SU-DHL-6 (cell line): ENCODE measurements at regions not wholly inside any gene's neighbourhood (a gene's known extent, or its start where the extent isn't known, plus 50 kb on each side); places are given as distances from the start of the nearest gene placed in this dataset.

ENCODE experiments used
- H2AFZ ChIP-seq: fragments of 200-600 bp; sonication (generic); 2 replicates; pipeline ENCODE4 v1.6.1; 2014; ENCODE audit warnings: low read depth, mild to moderate bottlenecking, moderate library complexity, mixed read lengths, antibody characterized with exemption, low read length; ENCODE audit not compliant: severe bottlenecking
- H3F3A ChIP-seq: fragments of 200-600 bp; shearing (Covaris generic); 2 replicates; pipeline ENCODE4 v1.6.0; 2016; ENCODE audit warnings: antibody characterized with exemption, mild to moderate bottlenecking; ENCODE audit not compliant: insufficient read depth
- H3K27ac ChIP-seq: fragments of 200-600 bp; sonication (generic); 2 replicates; pipeline ENCODE4 v1.5.1; 2016; ENCODE audit warnings: low read depth, mild to moderate bottlenecking, low read length, moderate library complexity, mixed read lengths
- H3K27me3 ChIP-seq: fragments of 200-600 bp; sonication (generic), shearing (Covaris generic); 2 replicates; pipeline ENCODE4 v1.6.0; 2014; ENCODE audit warnings: mild to moderate bottlenecking, low read length
- H3K36me3 ChIP-seq: fragments of 200-600 bp; sonication (generic); 2 replicates; pipeline ENCODE4 v1.6.1; 2014; ENCODE audit warnings: mild to moderate bottlenecking, low read length, mixed read lengths
- H3K4me2 ChIP-seq: fragments of 300-600, 200-600 bp; shearing (Covaris generic), sonication (generic); 2 replicates; pipeline ENCODE4 v1.6.0; 2014; ENCODE audit warnings: low read length, low read depth, mild to moderate bottlenecking; ENCODE audit not compliant: poor library complexity, severe bottlenecking
- H3K4me3 ChIP-seq: fragments of 200-600 bp; sonication (generic); 2 replicates; pipeline ENCODE4 v1.5.1; 2014; ENCODE audit warnings: antibody characterized with exemption, low read length, mild to moderate bottlenecking, mixed read lengths; ENCODE audit not compliant: insufficient read depth, poor library complexity, severe bottlenecking
- H3K79me2 ChIP-seq: fragments of 200-600 bp; sonication (generic); 2 replicates; pipeline ENCODE4 v1.6.1; 2014; ENCODE audit warnings: mild to moderate bottlenecking, low read length, moderate library complexity; ENCODE audit not compliant: insufficient read depth
- H3K9ac ChIP-seq: fragments of 200-600 bp; sonication (generic); 2 replicates; pipeline ENCODE4 v1.7.0; 2014; ENCODE audit warnings: mild to moderate bottlenecking, low read length
- H3K9me2 ChIP-seq: fragments of 200-600 bp; sonication (generic); replicated peaks from 2 replicates; pipeline ENCODE4 v1.6.1; 2014; ENCODE audit warnings: low read length; ENCODE audit not compliant: insufficient read depth
- H3K9me3 ChIP-seq: fragments of 200-600 bp; sonication (generic); 2 replicates; pipeline ENCODE4 v1.6.1; 2014; ENCODE audit warnings: low read length, mixed read lengths; ENCODE audit not compliant: insufficient read depth
- H4K20me1 ChIP-seq: fragments of 200-600 bp; sonication (generic); 2 replicates; pipeline ENCODE4 v1.6.1; 2014; ENCODE audit warnings: low read depth, mild to moderate bottlenecking, antibody characterized with exemption, low read length, moderate library complexity, mixed read lengths
- CTCF ChIP-seq: fragments of 200-600 bp; sonication (generic); IDR thresholded peaks from one replicate; pipeline ENCODE4 v1.5.1; 2017; ENCODE audit warnings: antibody characterized with exemption, mild to moderate bottlenecking, low read length, moderate library complexity; ENCODE audit not compliant: insufficient read depth, poor library complexity, severe bottlenecking
- EZH2phosphoT487 ChIP-seq: fragments of 200-600 bp; sonication (generic), shearing (Covaris generic); conservative IDR thresholded peaks from 2 replicates; pipeline ENCODE4 v1.6.1; 2018; ENCODE audit warnings: mild to moderate bottlenecking, antibody characterized with exemption, low read length, moderate library complexity, mixed read lengths

- H2AFZ ChIP-seq: no peak overlapping the region
- no peak overlapping the region for H3K4me2 ChIP-seq
These were observed 329.6 kb upstream of the ACVR2A start for GRCh38 chr2:147515213-147515612.

GRCh38 chr2:147512206-147512605 lies 332.6 kb upstream of the ACVR2A start:
- Histone ChIP-seq H2AFZ (no peak overlapping the region), H3K27me3 (no peaks in the 10 kb centered on the region), H3F3A (no peaks in the 10 kb centered on the region), H3K9me3 (no peaks in the 10 kb centered on the region), H3K36me3 (no peaks in the 10 kb centered on the region), H4K20me1 (no peaks in the 10 kb centered on the region), H3K27ac (no peak overlapping the region), H3K9ac (no peak overlapping the region), H3K79me2 (no peaks in the 10 kb centered on the region), H3K9me2 (no peaks in the 10 kb centered on the region), H3K4me2 (no peak overlapping the region), H3K4me3 (no peak overlapping the region)
- TF ChIP-seq EZH2phosphoT487: no peak
- no peak for TF ChIP-seq CTCF

More at GRCh38 chr2:147515213-147515612, 329.6 kb upstream of the ACVR2A start:
- TF ChIP-seq EZH2phosphoT487: no peak
- no peak for TF ChIP-seq CTCF
- H4K20me1 ChIP-seq: no peaks in the 10 kb centered on the region
- no peak overlapping the region for H3K4me3 ChIP-seq
- H3K9ac ChIP-seq: no peak overlapping the region
- no peak overlapping the region for H3K27ac ChIP-seq
- H3K36me3 ChIP-seq: no peaks in the 10 kb centered on the region
- H3K27me3 ChIP-seq: no peaks in the 10 kb centered on the region
- no peaks in the 10 kb centered on the region for H3K9me3 ChIP-seq
- no peaks in the 10 kb centered on the region for H3F3A ChIP-seq
- no peaks in the 10 kb centered on the region for H3K79me2 ChIP-seq
- H3K9me2 ChIP-seq: no peaks in the 10 kb centered on the region

GRCh38 chr2:147511491-147511948 lies 333.3 kb upstream of the ACVR2A start:
- no peaks in the 10 kb centered on the region for H3K36me3 ChIP-seq
- H3K9me2 ChIP-seq: no peaks in the 10 kb centered on the region
- no peaks in the 10 kb centered on the region for H3K9me3 ChIP-seq
- H3F3A ChIP-seq: no peaks in the 10 kb centered on the region
- no peak overlapping the region for H3K4me3 ChIP-seq
- no peaks in the 10 kb centered on the region for H4K20me1 ChIP-seq
- no peak overlapping the region for H2AFZ ChIP-seq
- TF ChIP-seq CTCF (no peak), EZH2phosphoT487 (no peak)
- no peak overlapping the region for H3K9ac ChIP-seq
- no peak overlapping the region for H3K27ac ChIP-seq
- H3K4me2 ChIP-seq: no peak overlapping the region
- no peaks in the 10 kb centered on the region for H3K27me3 ChIP-seq
- H3K79me2 ChIP-seq: no peaks in the 10 kb centered on the region

- Histone ChIP-seq H4K20me1 (no peaks in the 10 kb centered on the region), H3K9me3 (no peaks in the 10 kb centered on the region), H3K79me2 (no peaks in the 10 kb centered on the region), H3K9ac (no peak overlapping the region), H3K27me3 (no peaks in the 10 kb centered on the region), H3K9me2 (no peaks in the 10 kb centered on the region), H3K27ac (no peak overlapping the region), H3F3A (no peaks in the 10 kb centered on the region), H3K36me3 (no peaks in the 10 kb centered on the region), H3K4me2 (no peak overlapping the region), H2AFZ (no peak overlapping the region), H3K4me3 (no peak overlapping the region)
- TF ChIP-seq CTCF: no peak
- TF ChIP-seq EZH2phosphoT487: no peak
These were observed 335.0 kb upstream of the ACVR2A start for GRCh38 chr2:147509821-147510220.
